ENCODE measurements at regions not wholly inside any gene's neighbourhood (a gene's known extent, or its start where the extent isn't known, plus 50 kb on each side); places are given as distances from the start of the nearest gene placed in this dataset.

DNA sequence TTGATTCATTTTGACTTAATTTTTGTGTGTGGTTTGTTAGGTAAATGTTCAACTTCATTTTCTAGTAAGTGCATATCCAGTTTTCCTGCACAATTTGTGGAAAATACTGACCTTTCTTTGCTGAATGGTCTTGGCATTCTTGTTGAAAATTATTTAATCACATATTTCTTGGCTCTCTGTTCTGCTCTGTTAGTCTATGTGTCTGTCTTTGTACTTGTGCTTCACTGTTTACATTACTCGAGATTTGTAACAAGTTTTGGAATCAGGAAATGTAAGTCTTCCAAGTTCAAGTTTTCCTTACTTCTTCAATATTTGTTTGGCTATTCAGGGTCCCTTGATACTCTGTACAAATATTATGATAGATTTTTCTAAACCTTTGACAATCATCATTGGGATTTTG, 838.2 kb upstream of the POM121L12 start:
- ATAC-seq (ENCODE audit: low read depth) (no peak), DNase-seq (ENCODE audit: low spot score) (no peak)
- Histone ChIP-seq H3K4me1 (ENCODE audit: insufficient read depth, poor library complexity, severe bottlenecking) (no peaks in the 10 kb centered on the region), H3K36me3 (ENCODE audit: low read depth) (no peaks in the 10 kb centered on the region), H3K27me3 (ENCODE audit: insufficient read depth, poor library complexity, severe bottlenecking) (peaks cover 5% of the 10 kb centered on the region), H3K4me3 (ENCODE audit: severe bottlenecking) (no peak overlapping the region), H3K9me3 (ENCODE audit: severe bottlenecking) (no peaks in the 10 kb centered on the region), H3K27ac (ENCODE audit: poor library complexity, severe bottlenecking) (no peak overlapping the region)
- TF ChIP-seq, protein P1, sequence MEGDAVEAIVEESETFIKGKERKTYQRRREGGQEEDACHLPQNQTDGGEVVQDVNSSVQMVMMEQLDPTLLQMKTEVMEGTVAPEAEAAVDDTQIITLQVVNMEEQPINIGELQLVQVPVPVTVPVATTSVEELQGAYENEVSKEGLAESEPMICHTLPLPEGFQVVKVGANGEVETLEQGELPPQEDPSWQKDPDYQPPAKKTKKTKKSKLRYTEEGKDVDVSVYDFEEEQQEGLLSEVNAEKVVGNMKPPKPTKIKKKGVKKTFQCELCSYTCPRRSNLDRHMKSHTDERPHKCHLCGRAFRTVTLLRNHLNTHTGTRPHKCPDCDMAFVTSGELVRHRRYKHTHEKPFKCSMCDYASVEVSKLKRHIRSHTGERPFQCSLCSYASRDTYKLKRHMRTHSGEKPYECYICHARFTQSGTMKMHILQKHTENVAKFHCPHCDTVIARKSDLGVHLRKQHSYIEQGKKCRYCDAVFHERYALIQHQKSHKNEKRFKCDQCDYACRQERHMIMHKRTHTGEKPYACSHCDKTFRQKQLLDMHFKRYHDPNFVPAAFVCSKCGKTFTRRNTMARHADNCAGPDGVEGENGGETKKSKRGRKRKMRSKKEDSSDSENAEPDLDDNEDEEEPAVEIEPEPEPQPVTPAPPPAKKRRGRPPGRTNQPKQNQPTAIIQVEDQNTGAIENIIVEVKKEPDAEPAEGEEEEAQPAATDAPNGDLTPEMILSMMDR (IDR thresholded peaks at IDR 0.05; ENCODE audit: poor library complexity, severe bottlenecking) = no peak

DNA sequence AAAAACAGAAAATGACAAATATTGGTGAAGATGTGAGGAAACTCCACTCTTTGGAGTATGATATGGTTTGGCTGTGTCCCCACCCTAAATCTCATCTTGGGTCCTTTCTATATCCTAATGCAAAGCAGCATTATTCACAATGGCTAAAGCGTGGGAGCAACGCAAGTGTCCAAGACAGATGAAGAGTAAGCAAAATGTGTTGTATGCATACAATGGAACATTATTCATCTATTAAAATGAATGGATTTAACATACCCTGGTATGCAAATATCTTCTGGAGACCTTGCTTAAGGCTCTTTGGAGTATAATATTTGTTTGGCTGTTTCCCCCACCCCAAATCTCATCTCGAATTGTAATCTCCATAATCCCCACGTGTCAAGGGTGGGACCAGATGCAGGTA, 839.8 kb upstream of the POM121L12 start:
- no peak for DNase-seq (ENCODE audit: low spot score)
- Histone ChIP-seq H3K27ac (ENCODE audit: poor library complexity, severe bottlenecking) (no peak overlapping the region), H3K4me1 (ENCODE audit: insufficient read depth, poor library complexity, severe bottlenecking) (no peaks in the 10 kb centered on the region), H3K9me3 (ENCODE audit: severe bottlenecking) (no peaks in the 10 kb centered on the region), H3K4me3 (ENCODE audit: severe bottlenecking) (no peak overlapping the region), H3K36me3 (ENCODE audit: low read depth) (no peaks in the 10 kb centered on the region), H3K27me3 (ENCODE audit: insufficient read depth, poor library complexity, severe bottlenecking) (peaks cover 5% of the 10 kb centered on the region)
- ATAC-seq (ENCODE audit: low read depth) = no peak
- TF ChIP-seq, protein P1 (IDR thresholded peaks at IDR 0.05; ENCODE audit: poor library complexity, severe bottlenecking) = no peak

DNA sequence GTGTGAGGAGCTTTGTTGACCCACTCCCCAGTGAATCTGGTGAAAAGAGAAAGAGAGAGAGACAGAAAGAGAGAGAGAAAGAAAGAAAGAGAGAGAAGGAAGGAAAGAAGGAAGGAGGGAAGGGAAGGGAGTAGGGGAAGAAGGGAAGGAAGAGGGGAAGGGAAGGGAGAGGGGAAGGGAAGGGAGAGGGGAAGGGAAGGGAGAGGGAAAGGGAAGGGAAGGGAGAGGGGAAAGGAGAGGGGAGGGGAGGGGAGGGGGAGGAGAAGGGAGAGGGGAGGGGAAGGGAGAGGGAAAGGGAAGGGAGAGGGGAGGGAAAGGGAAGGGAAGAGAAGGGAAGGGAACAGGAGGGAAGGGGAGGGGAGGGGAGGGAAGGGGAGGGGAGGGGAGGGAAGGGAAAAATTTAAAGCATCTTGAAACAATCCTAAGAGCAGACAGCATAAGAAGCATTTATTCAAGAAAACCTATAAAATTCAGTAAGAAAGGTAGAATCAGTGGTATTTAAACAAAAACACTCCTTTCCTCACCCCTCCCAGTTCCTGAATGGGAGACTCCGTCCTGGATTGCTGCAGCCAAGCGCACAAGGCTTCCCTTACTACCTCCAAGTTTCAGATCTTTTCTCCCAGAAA, 846.2 kb upstream of the POM121L12 start:
- DNase-seq (ENCODE audit: low spot score) (no peak), ATAC-seq (ENCODE audit: low read depth) (no peak)
- Histone ChIP-seq H3K36me3 (ENCODE audit: low read depth) (no peaks in the 10 kb centered on the region), H3K27ac (ENCODE audit: poor library complexity, severe bottlenecking) (no peak overlapping the region), H3K4me1 (ENCODE audit: insufficient read depth, poor library complexity, severe bottlenecking) (no peaks in the 10 kb centered on the region), H3K9me3 (ENCODE audit: severe bottlenecking) (peaks cover under 1% of the 10 kb centered on the region), H3K4me3 (ENCODE audit: severe bottlenecking) (no peak overlapping the region), H3K27me3 (ENCODE audit: insufficient read depth, poor library complexity, severe bottlenecking) (no peaks in the 10 kb centered on the region)
- TF ChIP-seq, protein P1 (IDR thresholded peaks at IDR 0.05; ENCODE audit: poor library complexity, severe bottlenecking) = no peak

DNA sequence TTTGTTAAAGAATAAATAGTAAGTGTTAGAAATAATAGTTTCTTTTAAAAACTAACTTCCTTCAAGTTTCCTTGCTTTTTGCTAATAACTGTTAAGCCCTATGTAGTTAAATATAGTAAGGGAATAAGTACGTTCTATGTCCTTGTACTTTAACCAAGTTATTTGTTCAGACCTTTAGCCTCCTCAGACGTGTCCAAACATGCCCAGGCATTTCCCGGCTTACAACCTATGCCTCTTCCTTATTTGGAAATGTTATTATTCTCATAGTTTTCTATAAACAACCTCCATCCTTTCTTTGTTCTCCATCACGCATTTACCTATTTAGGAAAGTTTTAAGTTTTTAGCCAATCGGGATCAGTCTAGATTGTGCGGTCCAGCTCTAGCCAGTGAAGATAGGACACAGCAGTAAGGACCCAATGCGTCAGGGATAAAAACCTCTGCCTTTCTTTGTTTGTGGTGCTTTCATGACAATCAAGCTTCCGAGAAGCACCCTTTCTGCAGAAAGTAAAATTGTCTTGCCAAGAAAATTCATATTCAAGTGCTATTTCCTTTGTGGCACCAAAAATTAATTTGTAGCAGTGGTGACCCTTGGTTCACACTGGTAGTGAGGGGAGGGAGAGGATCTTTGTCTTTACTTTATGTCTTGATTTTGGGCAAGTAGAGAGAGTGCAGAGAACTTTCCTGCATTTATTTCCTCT, 851.3 kb upstream of the POM121L12 start:
- Histone ChIP-seq H3K36me3 (ENCODE audit: low read depth) (no peaks in the 10 kb centered on the region), H3K27me3 (ENCODE audit: insufficient read depth, poor library complexity, severe bottlenecking) (no peaks in the 10 kb centered on the region), H3K4me1 (ENCODE audit: insufficient read depth, poor library complexity, severe bottlenecking) (no peaks in the 10 kb centered on the region), H3K4me3 (ENCODE audit: severe bottlenecking) (no peak overlapping the region), H3K9me3 (ENCODE audit: severe bottlenecking) (peaks cover 3% of the 10 kb centered on the region), H3K27ac (ENCODE audit: poor library complexity, severe bottlenecking) (no peak overlapping the region)
- DNase-seq (ENCODE audit: low spot score) = no peak
- ATAC-seq (ENCODE audit: low read depth) = no peak
- TF ChIP-seq, protein P1 (IDR thresholded peaks at IDR 0.05; ENCODE audit: poor library complexity, severe bottlenecking) = no peak

DNA sequence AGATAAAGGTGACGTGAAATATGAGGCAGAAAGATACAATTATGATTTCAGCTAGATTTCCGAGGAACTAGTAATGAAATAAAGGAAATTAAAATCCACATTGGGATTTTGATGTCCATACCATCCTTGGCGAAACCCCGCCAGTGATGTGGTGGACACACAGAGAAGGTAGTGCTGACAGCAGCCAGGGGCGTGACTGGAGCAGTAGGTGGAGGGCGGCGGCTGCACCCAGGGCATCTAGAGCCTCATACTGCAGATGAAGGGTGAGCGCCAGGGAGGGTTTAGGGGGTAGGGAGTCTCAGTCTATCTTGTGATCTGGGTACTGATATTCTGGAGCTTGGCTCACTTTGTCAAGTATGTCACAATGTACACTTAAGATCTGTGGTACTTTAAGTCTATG, 855.5 kb upstream of the POM121L12 start:
- Histone ChIP-seq H3K27me3 (ENCODE audit: insufficient read depth, poor library complexity, severe bottlenecking) (no peaks in the 10 kb centered on the region), H3K4me3 (ENCODE audit: severe bottlenecking) (no peak overlapping the region), H3K4me1 (ENCODE audit: insufficient read depth, poor library complexity, severe bottlenecking) (no peaks in the 10 kb centered on the region), H3K9me3 (ENCODE audit: severe bottlenecking) (peaks cover 3% of the 10 kb centered on the region), H3K36me3 (ENCODE audit: low read depth) (no peaks in the 10 kb centered on the region), H3K27ac (ENCODE audit: poor library complexity, severe bottlenecking) (no peak overlapping the region)
- TF ChIP-seq, protein P1 (IDR thresholded peaks at IDR 0.05; ENCODE audit: poor library complexity, severe bottlenecking) = no peak
- no peak for DNase-seq (ENCODE audit: low spot score)
- ATAC-seq (ENCODE audit: low read depth) = no peak

All from RWPE2 (cell line).